Duodenal mucosa (tissue), 2 donors: ENCODE measurements at regions not wholly inside any gene's neighbourhood (a gene's known extent, or its start where the extent isn't known, plus 50 kb on each side); places are given as distances from the start of the nearest gene placed in this dataset.

Experiments
- H3K27ac ChIP-seq: one replicate; pipeline ENCODE4 v1.7.0; 2013; ENCODE audit warnings: low read depth, low read length
- H3K27me3 ChIP-seq, 2 donors: one replicate each; pipeline ENCODE4 v1.7.0; 2013; ENCODE audit warnings: low read length in 2 of 2, control low read depth in 1 of 2; ENCODE audit not compliant: insufficient read depth in 2 of 2, control insufficient read depth in 1 of 2
- H3K36me3 ChIP-seq, 2 donors: one replicate each; pipeline ENCODE4 v1.7.0; 2013; ENCODE audit warnings: low read length in 2 of 2, control low read depth in 1 of 2; ENCODE audit not compliant: insufficient read depth in 2 of 2, control insufficient read depth in 1 of 2
- H3K4me1 ChIP-seq, 2 donors: one replicate each; pipeline ENCODE4 v1.7.0; 2013; ENCODE audit warnings: low read length in 2 of 2, control low read depth in 1 of 2; ENCODE audit not compliant: insufficient read depth in 2 of 2, control insufficient read depth in 1 of 2
- H3K4me3 ChIP-seq, 2 donors: one replicate each; pipeline ENCODE4 v1.7.0; 2013; ENCODE audit warnings: low read length in 2 of 2, low read depth in 1 of 2
- H3K9ac ChIP-seq, 2 donors: one replicate each; pipeline ENCODE4 v1.7.0; 2013; ENCODE audit warnings: low read length in 2 of 2, low read depth in 1 of 2
- H3K9me3 ChIP-seq, 2 donors: one replicate each; pipeline ENCODE4 v1.7.0; 2013; ENCODE audit warnings: low read length in 2 of 2, control low read depth in 1 of 2; ENCODE audit not compliant: control insufficient read depth in 1 of 2

DNA sequence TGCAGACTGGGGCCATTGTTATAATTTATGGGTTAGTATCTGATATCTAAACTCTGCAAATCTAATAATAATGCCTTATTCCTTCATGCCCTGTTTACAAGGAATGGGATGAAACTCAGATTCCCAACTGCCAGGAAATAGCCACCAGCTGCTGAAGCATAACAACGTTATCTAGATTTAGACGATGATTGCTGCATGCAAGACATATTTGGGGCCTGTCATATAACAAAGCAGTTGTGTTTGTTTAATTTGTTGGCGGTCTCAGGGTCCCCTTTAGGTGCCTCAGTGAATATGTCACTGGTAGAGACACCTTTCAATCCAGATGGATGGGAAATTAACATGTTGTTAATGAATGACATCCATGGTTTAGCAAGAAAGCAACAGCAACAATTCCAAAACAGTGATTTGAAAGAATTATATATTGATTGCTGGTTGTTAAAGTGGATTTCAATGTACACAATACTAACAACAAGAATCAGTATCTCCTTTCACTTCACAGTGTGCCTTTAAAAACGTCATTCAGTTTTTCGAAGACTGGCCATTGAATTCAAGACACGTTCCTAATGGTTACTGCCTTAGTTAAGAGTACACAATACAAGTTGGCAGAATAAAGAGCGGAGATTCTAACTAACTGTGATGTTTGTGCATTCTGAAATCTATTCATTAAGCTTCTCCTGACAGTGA, 860.6 kb upstream of the CELF2 start:
- no peak overlapping the region for H3K4me3 ChIP-seq
- no peaks in the 10 kb centered on the region for H3K27me3 ChIP-seq
- no peak overlapping the region for H3K27ac ChIP-seq
- H3K9ac ChIP-seq, result no peak overlapping the region
- no peaks in the 10 kb centered on the region for H3K4me1 ChIP-seq
- H3K36me3 ChIP-seq, result no peaks in the 10 kb centered on the region
- no peaks in the 10 kb centered on the region for H3K9me3 ChIP-seq

DNA sequence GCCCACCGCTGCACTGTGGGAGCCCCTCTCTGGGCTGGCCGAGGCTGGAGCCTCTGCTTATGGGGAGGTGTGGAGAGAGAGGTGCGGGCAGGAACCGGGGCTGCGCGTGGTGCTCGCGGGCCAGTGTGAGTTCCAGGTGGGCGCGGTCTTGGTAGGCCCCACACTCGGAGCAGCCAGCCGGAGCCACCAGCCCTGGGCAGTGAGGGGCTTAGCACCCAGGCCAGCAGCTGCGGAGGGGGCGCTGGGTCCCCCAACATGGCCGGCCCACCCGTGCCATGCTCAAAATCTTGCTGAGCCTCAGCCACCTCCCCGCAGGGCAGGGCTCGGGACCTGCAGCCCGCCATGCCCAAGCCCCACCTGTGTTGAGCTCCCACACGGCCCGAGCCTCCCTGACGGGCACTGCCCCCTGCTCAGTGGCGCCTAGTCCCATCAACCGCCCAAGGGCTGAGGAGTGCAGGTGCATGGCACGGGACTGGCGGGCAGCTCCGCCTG, 856.8 kb upstream of the CELF2 start:
- no peak overlapping the region for H3K9ac ChIP-seq
- H3K27ac ChIP-seq, result no peak overlapping the region
- no peaks in the 10 kb centered on the region for H3K27me3 ChIP-seq
- H3K4me3 ChIP-seq, result no peak overlapping the region
- H3K36me3 ChIP-seq, result no peaks in the 10 kb centered on the region
- no peaks in the 10 kb centered on the region for H3K9me3 ChIP-seq
- no peaks in the 10 kb centered on the region for H3K4me1 ChIP-seq

DNA sequence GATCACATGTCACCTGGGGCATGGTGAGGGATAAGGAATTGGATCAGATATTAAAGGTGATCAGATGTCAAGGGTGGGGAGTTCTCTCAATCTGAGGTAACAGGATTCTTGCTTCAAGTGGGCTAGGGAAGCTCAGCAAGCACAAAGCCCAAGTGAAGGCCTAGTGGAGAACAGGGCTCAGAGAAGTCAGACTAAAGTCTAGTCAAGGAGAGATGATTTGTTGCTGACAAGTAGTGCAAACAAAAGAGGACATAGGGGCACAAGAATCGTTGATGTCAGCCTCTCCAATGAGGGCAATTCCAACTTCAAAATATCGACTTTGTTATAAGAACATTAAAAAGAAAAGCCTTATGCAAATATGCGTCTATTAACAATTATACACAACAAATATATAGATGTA, 852.8 kb upstream of the CELF2 start:
- H3K9ac ChIP-seq, result no peak overlapping the region
- H3K27ac ChIP-seq, result no peak overlapping the region
- H3K4me3 ChIP-seq, result no peak overlapping the region
- H3K9me3 ChIP-seq, result no peaks in the 10 kb centered on the region
- H3K27me3 ChIP-seq, result no peaks in the 10 kb centered on the region
- H3K36me3 ChIP-seq, result no peaks in the 10 kb centered on the region
- no peaks in the 10 kb centered on the region for H3K4me1 ChIP-seq

DNA sequence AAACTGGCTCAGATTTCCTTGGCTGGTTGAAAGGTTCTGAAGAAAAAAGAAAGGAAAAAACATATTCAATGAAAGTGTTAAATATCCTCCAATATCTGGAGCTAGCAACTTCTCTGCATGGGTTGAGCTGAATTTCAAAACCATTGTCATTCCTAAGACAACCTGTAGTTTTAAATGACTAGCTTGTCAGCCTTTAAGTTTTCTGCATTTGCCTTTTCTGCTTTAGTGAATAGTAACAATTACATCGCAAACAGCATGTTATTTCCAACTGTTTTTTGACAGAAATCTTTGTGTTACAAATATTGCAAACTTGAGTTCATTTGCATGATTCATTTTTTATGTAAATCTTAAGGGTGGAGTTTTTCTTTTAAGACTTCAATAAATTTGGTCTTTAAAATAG, 852.3 kb upstream of the CELF2 start:
- Histone ChIP-seq H3K9me3 (no peaks in the 10 kb centered on the region), H3K27me3 (no peaks in the 10 kb centered on the region), H3K36me3 (no peaks in the 10 kb centered on the region), H3K4me1 (no peaks in the 10 kb centered on the region), H3K4me3 (no peak overlapping the region), H3K9ac (no peak overlapping the region), H3K27ac (no peak overlapping the region)

DNA sequence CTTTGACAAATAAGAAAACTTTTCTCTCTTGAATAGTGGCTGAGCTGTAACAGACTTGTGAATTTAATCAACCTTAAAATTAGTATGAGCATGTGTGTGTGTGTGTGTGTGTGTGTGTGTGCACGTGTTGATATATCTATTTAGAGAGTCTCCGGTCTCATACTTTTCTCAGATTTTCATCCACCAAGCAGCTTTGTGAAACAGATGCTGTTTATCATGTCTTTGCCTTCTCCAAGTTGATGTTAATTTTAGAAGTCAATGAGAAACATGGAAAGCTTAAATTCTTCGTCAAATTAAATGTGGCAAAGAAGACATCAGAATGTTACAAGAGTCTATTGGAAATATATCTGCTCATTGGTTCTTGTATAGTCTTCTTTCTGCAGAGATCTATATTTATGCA, 839.2 kb upstream of the CELF2 start:
- Histone ChIP-seq H3K9ac (no peak overlapping the region), H3K9me3 (peaks cover 0 to 3% of the 10 kb centered on the region in 2 donors), H3K4me1 (no peaks in the 10 kb centered on the region), H3K36me3 (no peaks in the 10 kb centered on the region), H3K27ac (no peak overlapping the region), H3K4me3 (no peak overlapping the region), H3K27me3 (no peaks in the 10 kb centered on the region)

DNA sequence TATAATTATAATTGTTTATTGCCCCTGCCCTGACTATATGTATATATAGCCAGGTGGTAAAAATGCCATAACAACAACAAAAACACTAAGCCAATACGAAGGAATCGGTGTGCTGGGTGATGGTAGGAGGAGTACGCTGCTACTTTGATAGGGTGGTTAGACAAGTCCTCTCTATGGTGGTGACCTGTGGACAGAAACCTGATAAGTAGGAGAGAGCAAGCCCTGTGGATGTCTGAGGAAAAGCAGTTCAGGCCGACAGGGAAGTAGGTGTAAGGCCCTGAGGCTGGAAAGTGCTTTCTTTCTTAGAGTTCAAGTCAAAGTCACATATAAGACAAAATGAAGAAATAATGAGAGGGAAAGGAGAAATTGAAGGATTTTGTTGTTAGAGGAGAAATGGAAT, 823.8 kb upstream of the CELF2 start:
- H3K36me3 ChIP-seq, result no peaks in the 10 kb centered on the region
- H3K27ac ChIP-seq, result no peak overlapping the region
- H3K4me1 ChIP-seq, result no peaks in the 10 kb centered on the region
- H3K9ac ChIP-seq, result no peak overlapping the region
- no peaks in the 10 kb centered on the region for H3K27me3 ChIP-seq
- H3K9me3 ChIP-seq, result no peaks in the 10 kb centered on the region
- H3K4me3 ChIP-seq, result no peak overlapping the region

DNA sequence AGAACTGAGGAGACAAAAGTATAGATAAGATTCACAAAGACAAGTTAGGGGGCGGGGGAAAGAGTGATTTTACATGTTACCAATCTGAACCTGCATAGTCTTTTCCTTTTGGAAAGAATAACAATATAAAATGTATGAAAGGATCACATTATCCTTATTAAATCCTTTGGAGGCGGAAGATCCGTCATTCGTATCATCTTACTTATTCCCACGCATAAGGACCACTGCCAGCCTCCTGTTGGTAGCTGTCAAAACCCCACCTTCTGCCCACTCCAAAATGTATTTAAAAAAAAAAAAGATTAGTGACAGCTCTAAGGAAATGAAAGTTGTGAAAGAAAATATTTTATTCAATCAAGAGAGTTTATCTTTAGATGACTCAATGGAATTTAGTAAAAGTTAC, 821.0 kb upstream of the CELF2 start:
- Histone ChIP-seq H3K4me3 (no peak overlapping the region), H3K27me3 (no peaks in the 10 kb centered on the region), H3K9me3 (no peaks in the 10 kb centered on the region), H3K36me3 (no peaks in the 10 kb centered on the region), H3K9ac (no peak overlapping the region), H3K4me1 (no peaks in the 10 kb centered on the region), H3K27ac (no peak overlapping the region)

DNA sequence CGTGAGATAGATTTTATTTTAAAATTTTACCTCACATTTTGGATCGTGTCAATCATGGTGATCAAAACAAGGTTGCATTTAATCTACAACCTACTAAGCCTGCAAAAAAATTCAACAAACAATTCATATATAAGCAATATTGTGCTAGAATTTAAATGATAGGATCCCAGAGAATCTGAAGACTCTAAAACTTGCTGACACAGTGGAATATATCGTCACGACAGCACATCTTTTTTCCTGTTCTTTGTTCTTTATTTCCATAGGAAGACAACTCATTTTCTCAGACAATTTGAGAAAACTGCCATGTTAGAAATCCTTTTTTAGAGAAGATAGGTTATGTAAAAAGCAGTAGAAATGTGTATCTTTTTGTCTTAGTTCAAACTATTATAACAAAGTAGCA, 820.2 kb upstream of the CELF2 start:
- Histone ChIP-seq H3K9ac (no peak overlapping the region), H3K4me3 (no peak overlapping the region), H3K4me1 (no peaks in the 10 kb centered on the region), H3K27me3 (no peaks in the 10 kb centered on the region), H3K36me3 (no peaks in the 10 kb centered on the region), H3K27ac (no peak overlapping the region), H3K9me3 (no peaks in the 10 kb centered on the region)

DNA sequence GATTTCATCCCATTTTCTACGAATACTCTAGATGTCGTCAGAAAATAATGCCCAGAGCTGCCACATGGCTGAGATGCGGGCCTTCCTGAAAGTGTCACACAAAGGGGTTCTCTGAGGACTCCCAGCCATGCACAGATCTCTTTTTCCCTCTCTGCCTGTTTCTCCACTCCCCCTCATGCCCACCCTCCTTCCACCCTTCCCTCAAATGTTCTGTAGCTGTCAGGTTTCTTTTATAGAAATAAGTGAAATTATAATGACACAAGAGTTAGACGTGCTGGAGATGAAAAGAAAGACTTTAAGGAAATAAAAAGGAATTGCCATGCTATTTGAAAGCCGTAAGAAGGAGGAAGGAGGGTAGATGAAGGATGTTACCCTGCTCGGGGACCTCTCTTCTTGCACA, 819.3 kb upstream of the CELF2 start:
- H3K9ac ChIP-seq, result no peak overlapping the region
- no peaks in the 10 kb centered on the region for H3K4me1 ChIP-seq
- no peaks in the 10 kb centered on the region for H3K36me3 ChIP-seq

DNA sequence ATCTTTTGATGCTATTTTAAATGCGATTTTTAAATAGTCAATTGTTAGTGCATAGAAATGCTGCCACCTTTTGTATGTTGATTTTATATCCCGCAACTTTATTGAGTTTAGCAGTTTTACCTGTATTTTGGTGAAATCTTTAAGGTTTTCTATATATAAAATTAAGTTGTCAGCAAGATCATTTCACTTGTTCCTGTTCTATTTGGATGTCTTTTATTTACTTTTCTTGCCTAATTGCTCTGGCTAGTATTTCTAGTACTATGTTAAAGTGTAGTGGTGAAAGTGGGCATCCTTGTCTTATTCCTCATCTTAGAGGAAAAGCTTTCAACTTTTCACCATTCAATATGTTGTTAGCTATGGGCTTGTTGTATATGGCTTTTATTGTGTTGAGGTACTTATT, 813.3 kb upstream of the CELF2 start:
- Histone ChIP-seq H3K9ac (no peak overlapping the region), H3K36me3 (no peaks in the 10 kb centered on the region), H3K27ac (no peak overlapping the region), H3K9me3 (peaks cover 4 to 15% of the 10 kb centered on the region in 2 donors), H3K4me1 (no peaks in the 10 kb centered on the region), H3K27me3 (no peaks in the 10 kb centered on the region), H3K4me3 (no peak overlapping the region)

More for the DNA sequence above, 819.3 kb upstream of the CELF2 start:
- H3K9me3 ChIP-seq, result peaks cover 0 to 7% of the 10 kb centered on the region in 2 donors
- no peak overlapping the region for H3K27ac ChIP-seq
- H3K27me3 ChIP-seq, result no peaks in the 10 kb centered on the region
- no peak overlapping the region for H3K4me3 ChIP-seq
